Endothelial cell of umbilical vein (primary cell): ENCODE measurements at regions not wholly inside any gene's neighbourhood (a gene's known extent, or its start where the extent isn't known, plus 50 kb on each side); places are given as distances from the start of the nearest gene placed in this dataset.

Experiments used
- EZH2 ChIP-seq: IDR thresholded peaks from 2 replicates; pipeline ENCODE4 v1.6.1; 2012; ENCODE audit warnings: borderline replicate concordance, low read depth, mild to moderate bottlenecking, moderate library complexity, low read length, inconsistent platforms; ENCODE audit not compliant: severe bottlenecking
- JUN ChIP-seq: IDR thresholded peaks from 2 replicates; pipeline ENCODE4 v1.6.1; 2011; ENCODE audit warnings: borderline replicate concordance, low read depth; ENCODE audit not compliant: insufficient read length, insufficient read depth
- MYC ChIP-seq: IDR thresholded peaks from one replicate; pipeline ENCODE4 v1.6.1; 2011; ENCODE audit warnings: mild to moderate bottlenecking, low read depth, low read length
- POLR2A ChIP-seq: IDR thresholded peaks from 2 replicates; pipeline ENCODE4 v1.6.1; 2012; ENCODE audit warnings: low read depth, mild to moderate bottlenecking, control low read depth, low read length
- POLR2AphosphoS5 ChIP-seq: IDR thresholded peaks from 2 replicates; pipeline ENCODE4 v1.6.1; 2012; ENCODE audit warnings: low read depth, mild to moderate bottlenecking, control low read depth, low read length, moderate library complexity; ENCODE audit not compliant: insufficient read depth
- TF ChIP-seq, protein P1 (sequence below), 2 donors: IDR thresholded peaks; 1 replicate in 1 of 2; 2 replicates in 1 of 2; pipeline ENCODE4 v1.5.1; 2011; ENCODE audit warnings: low read length in 2 of 2, mild to moderate bottlenecking in 2 of 2, moderate library complexity in 2 of 2, control low read depth in 1 of 2, inconsistent platforms in 1 of 2, low read depth in 1 of 2; ENCODE audit not compliant: insufficient read depth in 1 of 2; ENCODE audit errors: extremely low read depth in 1 of 2
- TF ChIP-seq, protein P2 (sequence below): IDR thresholded peaks from 2 replicates; pipeline ENCODE4 v1.6.1; 2011; ENCODE audit not compliant: insufficient read depth, insufficient read length

DNA sequence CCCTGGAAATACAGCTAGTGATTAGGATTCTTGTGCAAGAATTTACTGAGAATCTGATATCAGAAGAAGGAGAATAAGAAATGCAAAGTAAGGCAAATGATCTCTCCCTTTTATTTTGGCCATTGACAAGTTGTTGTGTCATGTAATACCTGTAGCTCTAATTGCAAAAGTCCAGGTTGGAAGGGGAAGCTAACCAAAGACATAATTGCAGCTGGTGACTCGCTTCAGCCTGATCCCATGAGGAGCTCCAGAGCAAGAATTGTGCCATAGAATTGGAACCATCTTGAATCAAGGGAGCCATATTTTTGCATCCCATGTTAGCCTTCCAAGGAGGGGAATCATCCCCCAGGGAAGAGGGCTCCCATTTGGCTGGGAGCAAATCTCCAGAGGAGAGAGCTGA is 149.6 kb upstream of the MOCS2 start:
- TF ChIP-seq, protein P1, sequence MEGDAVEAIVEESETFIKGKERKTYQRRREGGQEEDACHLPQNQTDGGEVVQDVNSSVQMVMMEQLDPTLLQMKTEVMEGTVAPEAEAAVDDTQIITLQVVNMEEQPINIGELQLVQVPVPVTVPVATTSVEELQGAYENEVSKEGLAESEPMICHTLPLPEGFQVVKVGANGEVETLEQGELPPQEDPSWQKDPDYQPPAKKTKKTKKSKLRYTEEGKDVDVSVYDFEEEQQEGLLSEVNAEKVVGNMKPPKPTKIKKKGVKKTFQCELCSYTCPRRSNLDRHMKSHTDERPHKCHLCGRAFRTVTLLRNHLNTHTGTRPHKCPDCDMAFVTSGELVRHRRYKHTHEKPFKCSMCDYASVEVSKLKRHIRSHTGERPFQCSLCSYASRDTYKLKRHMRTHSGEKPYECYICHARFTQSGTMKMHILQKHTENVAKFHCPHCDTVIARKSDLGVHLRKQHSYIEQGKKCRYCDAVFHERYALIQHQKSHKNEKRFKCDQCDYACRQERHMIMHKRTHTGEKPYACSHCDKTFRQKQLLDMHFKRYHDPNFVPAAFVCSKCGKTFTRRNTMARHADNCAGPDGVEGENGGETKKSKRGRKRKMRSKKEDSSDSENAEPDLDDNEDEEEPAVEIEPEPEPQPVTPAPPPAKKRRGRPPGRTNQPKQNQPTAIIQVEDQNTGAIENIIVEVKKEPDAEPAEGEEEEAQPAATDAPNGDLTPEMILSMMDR (IDR thresholded peaks at IDR 0.05; ENCODE audit: extremely low read depth in 1 of 2, insufficient read depth in 1 of 2, low read depth in 1 of 2, low read length in 2 of 2): no peak
- TF ChIP-seq EZH2 (no peak), MYC (no peak), POLR2A (no peak), POLR2AphosphoS5 (no peak), JUN (no peak)
- TF ChIP-seq, protein P2, sequence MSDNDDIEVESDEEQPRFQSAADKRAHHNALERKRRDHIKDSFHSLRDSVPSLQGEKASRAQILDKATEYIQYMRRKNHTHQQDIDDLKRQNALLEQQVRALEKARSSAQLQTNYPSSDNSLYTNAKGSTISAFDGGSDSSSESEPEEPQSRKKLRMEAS: no peak
